Muscle of leg (tissue), 3 donors: ENCODE measurements at regions not wholly inside any gene's neighbourhood (a gene's known extent, or its start where the extent isn't known, plus 50 kb on each side); places are given as distances from the start of the nearest gene placed in this dataset.

Experiments
- DNase-seq: peaks from one replicate; pipeline ENCODE4 v3.0.0; 2013
- H3K27ac ChIP-seq: one replicate; pipeline ENCODE4 v1.5.1; 2013; ENCODE audit warnings: mild to moderate bottlenecking, low read length, control low read depth
- H3K27me3 ChIP-seq: one replicate; pipeline ENCODE4 v1.6.1; 2013; ENCODE audit warnings: low read length; ENCODE audit not compliant: control insufficient read depth, insufficient read depth
- H3K36me3 ChIP-seq: one replicate; pipeline ENCODE4 v1.6.1; 2013; ENCODE audit warnings: low read length; ENCODE audit not compliant: control insufficient read depth, insufficient read depth
- H3K4me1 ChIP-seq: one replicate; pipeline ENCODE4 v1.6.1; 2013; ENCODE audit warnings: low read length; ENCODE audit not compliant: control insufficient read depth, insufficient read depth
- H3K4me3 ChIP-seq: one replicate; pipeline ENCODE4 v1.5.1; 2013; ENCODE audit warnings: low read length, control low read depth
- H3K9me3 ChIP-seq: replicated peaks from 2 replicates; pipeline ENCODE4 v1.6.1; 2013; ENCODE audit warnings: low read depth, low read length; ENCODE audit not compliant: control insufficient read depth
- WGBS: methylation state at CpG from one replicate; pipeline ENCODE4 v1.1.5; 2013; ENCODE audit warnings: missing lambda C conversion rate; ENCODE audit not compliant: insufficient coverage; 5-methylcytosine and 5-hydroxymethylcytosine counted together

DNA sequence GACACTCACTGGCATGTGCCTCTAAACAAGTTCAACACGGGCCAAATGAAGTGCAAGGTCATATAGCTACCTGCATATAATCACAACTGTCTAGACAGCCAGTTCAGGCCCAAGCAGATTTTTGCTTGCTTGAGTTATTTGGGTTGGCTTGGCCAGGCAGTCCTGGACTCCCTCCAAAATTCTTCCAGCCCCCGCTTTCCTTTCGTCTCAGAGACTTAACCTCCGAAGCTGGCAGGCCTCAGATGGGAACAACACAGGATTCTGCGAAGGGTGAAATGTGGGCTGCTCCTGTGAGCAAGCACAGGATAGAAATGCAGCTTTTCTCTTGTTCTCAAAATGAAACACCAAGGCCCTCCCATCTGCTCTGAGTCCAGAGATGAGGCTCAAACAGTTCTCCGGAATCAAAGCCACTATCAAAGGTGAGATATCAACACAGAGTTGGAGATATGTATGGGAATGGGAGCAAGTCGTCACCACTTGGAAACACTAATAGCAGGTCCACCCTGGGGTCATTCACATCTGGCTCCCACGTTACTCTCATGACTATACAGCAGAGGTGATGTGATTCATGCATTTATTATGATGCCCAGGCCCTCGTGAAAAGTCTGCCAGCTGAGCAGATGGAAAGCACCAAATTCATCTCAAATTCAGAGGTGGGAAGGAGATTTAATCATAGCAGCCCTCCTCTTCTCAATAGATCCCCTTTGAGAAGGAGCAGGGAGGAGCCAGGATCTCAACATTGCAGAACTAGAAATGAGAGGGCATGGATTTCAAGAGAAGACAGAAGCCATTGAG, 389.8 kb downstream of the NUAK1 start:
- 11% methylated on average over 3 of the region's 9 CpGs for WGBS
- Histone ChIP-seq H3K36me3 (no peaks in the 10 kb centered on the region), H3K4me3 (no peak overlapping the region), H3K27ac (no peak overlapping the region), H3K27me3 (no peaks in the 10 kb centered on the region), H3K4me1 (peaks cover 10% of the 10 kb centered on the region), H3K9me3 (no peaks in the 10 kb centered on the region)
- DNase-seq = peak; percentile 80

DNA sequence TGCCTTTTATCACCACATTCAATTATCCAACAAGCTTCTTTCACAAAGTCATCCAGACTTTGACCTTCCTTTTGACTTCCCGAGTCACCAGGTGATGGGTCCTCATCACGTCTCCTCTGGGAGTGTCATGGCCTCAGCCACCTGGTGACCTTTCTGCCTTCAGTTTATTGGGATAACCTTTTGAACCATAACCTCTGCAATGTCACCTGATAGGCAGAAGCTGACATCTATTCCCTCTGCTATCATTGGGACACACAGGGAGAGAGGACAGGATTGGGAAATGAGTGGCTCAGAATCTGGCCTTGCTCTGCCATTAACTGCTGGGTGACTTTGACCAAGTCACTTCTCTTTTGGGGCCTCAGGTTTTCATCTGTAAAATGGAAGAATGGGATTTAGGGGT, 388.7 kb downstream of the NUAK1 start:
- Histone ChIP-seq H3K36me3 (no peaks in the 10 kb centered on the region), H3K27me3 (no peaks in the 10 kb centered on the region), H3K4me1 (peaks cover 8% of the 10 kb centered on the region), H3K27ac (no peak overlapping the region), H3K9me3 (no peaks in the 10 kb centered on the region), H3K4me3 (no peak overlapping the region)
- WGBS = 80% methylated on average over 2 of the region's 2 CpGs
- no peak for DNase-seq

DNA sequence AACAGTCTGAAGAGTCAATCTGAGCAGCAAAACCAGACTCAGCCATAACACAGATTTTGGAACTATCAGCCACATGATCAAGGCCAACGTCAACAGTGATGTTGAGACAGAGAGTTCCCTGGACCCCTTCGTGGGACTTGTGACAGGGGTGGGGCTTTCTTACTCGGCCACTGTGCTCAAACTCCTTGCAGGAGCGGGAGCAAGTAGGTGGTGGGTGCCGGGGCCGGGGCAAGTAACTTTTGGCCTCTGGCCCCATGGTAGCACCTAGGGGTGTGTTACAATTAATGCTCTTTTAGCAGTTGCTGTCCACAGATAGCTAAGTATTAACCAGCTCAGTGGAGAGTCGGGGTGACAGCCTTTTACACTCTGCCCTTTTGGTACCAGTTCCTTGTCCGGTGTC, 384.4 kb downstream of the NUAK1 start:
- H3K27me3 ChIP-seq = no peaks in the 10 kb centered on the region
- H3K27ac ChIP-seq = no peak overlapping the region
- no peaks in the 10 kb centered on the region for H3K4me1 ChIP-seq
- 88% methylated on average over 6 of the region's 8 CpGs for WGBS
- H3K36me3 ChIP-seq = no peaks in the 10 kb centered on the region
- H3K9me3 ChIP-seq = no peaks in the 10 kb centered on the region
- no peak overlapping the region for H3K4me3 ChIP-seq
- no peak for DNase-seq

GRCh38 chr12:105756961-105757360, 381.8 kb downstream of the NUAK1 start:
- no peaks in the 10 kb centered on the region for H3K9me3 ChIP-seq
- no peak overlapping the region for H3K4me3 ChIP-seq
- H3K27ac ChIP-seq = no peak overlapping the region
- H3K4me1 ChIP-seq = no peaks in the 10 kb centered on the region
- no peaks in the 10 kb centered on the region for H3K36me3 ChIP-seq
- peak; percentile 70 for DNase-seq
- 50% methylated on average over 1 of the region's 4 CpGs for WGBS
- H3K27me3 ChIP-seq = no peaks in the 10 kb centered on the region

DNA sequence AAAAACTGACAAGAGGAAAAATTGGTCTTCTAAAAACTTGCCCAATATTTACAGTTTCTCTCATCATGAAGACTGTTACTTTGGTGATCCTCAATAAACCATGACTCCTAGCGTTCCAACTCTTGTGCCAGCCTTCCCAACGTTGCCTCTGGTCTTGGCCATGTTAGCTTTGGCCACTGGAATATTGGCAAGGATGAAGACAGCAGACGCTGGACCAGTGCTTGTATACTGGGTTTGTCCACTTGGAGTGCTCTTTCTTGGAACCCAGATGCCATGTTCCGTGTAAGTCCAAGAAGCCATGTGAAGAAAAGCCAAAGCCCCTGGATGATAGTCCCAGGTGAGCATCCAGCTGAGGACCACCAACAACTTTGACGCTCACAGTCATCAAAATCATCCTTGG, 379.6 kb downstream of the NUAK1 start:
- no peaks in the 10 kb centered on the region for H3K36me3 ChIP-seq
- DNase-seq = no peak
- 82% methylated on average over 4 of the region's 5 CpGs for WGBS

GRCh38 chr12:105761075-105761474, 377.7 kb downstream of the NUAK1 start:
- no peak overlapping the region for H3K27ac ChIP-seq
- no CpG with 5 or more reads among the region's 1 CpG for WGBS
- DNase-seq = peak; percentile 54

More for the DNA sequence above, 379.6 kb downstream of the NUAK1 start:
- no peak overlapping the region for H3K27ac ChIP-seq
- H3K9me3 ChIP-seq = no peaks in the 10 kb centered on the region
- H3K4me1 ChIP-seq = no peaks in the 10 kb centered on the region
- no peak overlapping the region for H3K4me3 ChIP-seq
- H3K27me3 ChIP-seq = no peaks in the 10 kb centered on the region

GRCh38 chr12:105764216-105764835, 374.4 kb downstream of the NUAK1 start:
- WGBS = 39% methylated on average over 3 of the region's 10 CpGs
- no peak overlapping the region for H3K27ac ChIP-seq
- H3K4me3 ChIP-seq = no peak overlapping the region
- no peaks in the 10 kb centered on the region for H3K27me3 ChIP-seq
- H3K4me1 ChIP-seq = no peaks in the 10 kb centered on the region
- H3K9me3 ChIP-seq = no peaks in the 10 kb centered on the region
- H3K36me3 ChIP-seq = no peaks in the 10 kb centered on the region
- DNase-seq = no peak

More at GRCh38 chr12:105761075-105761474, 377.7 kb downstream of the NUAK1 start:
- H3K4me1 ChIP-seq = no peaks in the 10 kb centered on the region
- no peaks in the 10 kb centered on the region for H3K27me3 ChIP-seq
- H3K36me3 ChIP-seq = no peaks in the 10 kb centered on the region
- H3K4me3 ChIP-seq = no peak overlapping the region
- no peaks in the 10 kb centered on the region for H3K9me3 ChIP-seq

DNA sequence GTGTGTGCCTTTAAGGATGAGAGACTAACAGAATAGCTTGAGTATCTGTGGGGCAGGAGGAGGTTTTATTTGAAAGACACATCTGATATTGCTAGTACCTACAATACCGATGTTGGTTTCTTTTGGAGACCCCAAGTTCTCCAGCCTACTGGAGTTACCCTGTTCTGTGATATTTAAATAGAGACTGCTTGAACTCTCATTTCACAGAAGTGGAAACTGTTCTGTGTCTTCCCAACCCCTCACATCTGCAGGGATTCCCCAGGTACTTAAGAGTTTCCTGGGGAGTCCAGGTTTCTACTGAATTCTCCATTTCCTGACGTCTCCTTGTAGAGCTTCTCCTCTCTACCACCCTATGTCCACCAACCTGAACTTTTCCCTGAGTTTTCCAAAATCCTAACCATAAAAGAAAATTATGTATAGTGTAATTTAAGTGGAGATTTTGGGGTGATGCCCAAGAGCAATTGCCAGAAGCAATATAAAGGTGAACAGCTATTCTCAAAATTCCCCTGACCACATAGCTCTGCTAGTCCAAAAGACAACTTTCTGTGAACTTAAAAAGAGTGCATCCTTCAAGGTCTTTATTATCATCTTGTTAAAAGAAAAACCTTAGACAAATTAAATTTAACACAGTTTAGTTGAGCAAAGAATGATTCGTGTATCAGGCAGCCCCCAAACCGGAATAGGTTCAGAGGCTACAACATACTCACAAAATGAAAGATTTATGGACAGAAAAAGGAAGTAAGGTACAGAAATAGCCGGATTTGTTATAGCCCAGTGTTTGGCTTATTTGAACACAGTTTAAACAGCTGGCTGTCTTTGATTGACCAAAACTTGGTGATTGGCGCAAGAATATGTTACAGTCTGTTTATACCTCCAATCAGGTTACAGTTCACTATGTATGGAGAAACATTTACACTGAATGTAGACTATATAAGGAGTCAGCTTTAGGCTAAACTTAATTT, 373.4 kb downstream of the NUAK1 start:
- no peak for DNase-seq
- WGBS = no CpG with 5 or more reads among the region's 6 CpGs

DNA sequence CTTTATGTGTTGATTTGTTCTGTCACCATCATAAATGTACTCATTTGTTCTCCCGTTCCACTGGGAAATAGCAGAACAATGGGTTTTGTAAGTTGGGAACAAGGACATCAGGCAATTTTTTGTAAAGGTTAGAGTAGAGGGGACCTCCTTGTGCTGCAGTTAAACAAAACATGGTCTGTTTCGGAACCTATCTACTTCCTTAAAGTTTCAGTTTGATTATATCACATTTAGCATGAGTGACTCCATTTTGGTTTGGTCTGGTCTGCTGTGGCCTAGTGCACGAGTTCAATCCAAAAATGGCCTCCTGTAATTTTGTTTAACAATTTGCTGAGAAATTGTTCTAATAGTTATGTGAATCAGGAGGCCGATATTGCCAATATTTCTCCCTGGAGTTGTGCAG, 372.7 kb downstream of the NUAK1 start:
- no peak overlapping the region for H3K27ac ChIP-seq
- H3K4me1 ChIP-seq = no peaks in the 10 kb centered on the region
- no peak for DNase-seq
- H3K36me3 ChIP-seq = no peaks in the 10 kb centered on the region
- H3K4me3 ChIP-seq = no peak overlapping the region
- no peaks in the 10 kb centered on the region for H3K9me3 ChIP-seq
- no CpG with 5 or more reads among the region's 4 CpGs for WGBS
- H3K27me3 ChIP-seq = no peaks in the 10 kb centered on the region

More for the DNA sequence above, 373.4 kb downstream of the NUAK1 start:
- H3K36me3 ChIP-seq = no peaks in the 10 kb centered on the region
- H3K4me1 ChIP-seq = no peaks in the 10 kb centered on the region
- H3K27me3 ChIP-seq = no peaks in the 10 kb centered on the region
- no peak overlapping the region for H3K4me3 ChIP-seq
- no peak overlapping the region for H3K27ac ChIP-seq
- H3K9me3 ChIP-seq = no peaks in the 10 kb centered on the region

DNA sequence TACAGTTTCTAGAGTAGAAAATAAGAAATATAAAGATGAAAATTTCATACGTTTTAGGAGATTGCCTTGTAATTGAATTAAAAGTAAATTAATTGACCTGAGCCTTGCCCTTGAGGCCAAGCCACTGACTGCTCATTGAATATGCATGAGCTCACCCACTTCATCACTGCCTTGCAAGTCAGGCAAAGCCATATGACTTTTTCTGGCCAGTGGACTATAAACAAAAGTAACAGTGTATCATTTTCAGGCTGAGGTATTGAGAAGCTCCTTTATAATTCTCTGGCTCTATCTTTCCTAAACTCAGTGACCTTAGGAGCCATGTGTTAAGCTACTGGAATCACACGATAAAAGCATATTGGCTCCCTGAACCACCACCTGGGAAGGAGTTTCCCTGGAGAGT, 369.3 kb downstream of the NUAK1 start:
- WGBS = no CpG with 5 or more reads among the region's 2 CpGs
- H3K4me3 ChIP-seq = no peak overlapping the region
- H3K4me1 ChIP-seq = peaks cover 7% of the 10 kb centered on the region
- H3K27ac ChIP-seq = no peak overlapping the region
- H3K9me3 ChIP-seq = no peaks in the 10 kb centered on the region
- no peaks in the 10 kb centered on the region for H3K27me3 ChIP-seq
- DNase-seq = no peak
- no peaks in the 10 kb centered on the region for H3K36me3 ChIP-seq
